ENCODE measurements at regions not wholly inside any gene's neighbourhood (a gene's known extent, or its start where the extent isn't known, plus 50 kb on each side); places are given as distances from the start of the nearest gene placed in this dataset.

DNA sequence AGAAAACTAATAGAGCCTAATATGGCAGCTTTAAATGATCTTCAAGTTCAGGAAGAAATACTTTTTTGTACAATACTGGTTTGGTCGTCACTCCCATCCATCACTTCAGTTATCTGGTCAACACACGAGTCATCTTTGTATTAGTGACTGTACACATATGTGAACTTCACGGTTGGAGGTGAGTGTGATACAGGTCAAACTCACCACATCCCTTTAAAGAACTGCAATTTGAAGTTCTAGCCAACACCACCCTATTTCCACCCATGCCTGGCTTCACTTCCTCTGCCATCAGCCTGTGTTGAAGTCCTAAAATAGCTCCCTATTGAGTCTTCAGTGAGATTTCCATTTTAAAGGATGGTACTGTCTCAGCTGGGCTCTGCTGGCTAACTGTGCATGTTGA, 361.9 kb downstream of the TXNL1 start:
- Histone ChIP-seq H3K79me2 (ENCODE audit: insufficient read depth, low read length) (no peaks in the 10 kb centered on the region), H3K9me3 (ENCODE audit: insufficient read depth, low read length, severe bottlenecking) (no peaks in the 10 kb centered on the region), H4K20me1 (ENCODE audit: insufficient read depth, low read length) (no peaks in the 10 kb centered on the region), H3K36me3 (ENCODE audit: insufficient read depth, low read length) (no peaks in the 10 kb centered on the region), H3K27me3 (ENCODE audit: insufficient read depth, low read length, poor library complexity) (no peaks in the 10 kb centered on the region), H3K4me3 (ENCODE audit: low read depth in 1 of 2, low read length in 2 of 2) (no peak overlapping the region), H3K9ac (ENCODE audit: low read depth, low read length) (no peak overlapping the region), H3K4me1 (ENCODE audit: insufficient read depth, low read length) (no peaks in the 10 kb centered on the region), H3K4me2 (ENCODE audit: insufficient read depth, low read length) (no peak overlapping the region), H2AFZ (ENCODE audit: low read depth, low read length) (no peak overlapping the region), H3K27ac (ENCODE audit: low read length) (no peak overlapping the region)
- ATAC-seq (ENCODE audit: insufficient read depth, low read depth) (no peak), DNase-seq (no peak)
- TF ChIP-seq, protein P1, sequence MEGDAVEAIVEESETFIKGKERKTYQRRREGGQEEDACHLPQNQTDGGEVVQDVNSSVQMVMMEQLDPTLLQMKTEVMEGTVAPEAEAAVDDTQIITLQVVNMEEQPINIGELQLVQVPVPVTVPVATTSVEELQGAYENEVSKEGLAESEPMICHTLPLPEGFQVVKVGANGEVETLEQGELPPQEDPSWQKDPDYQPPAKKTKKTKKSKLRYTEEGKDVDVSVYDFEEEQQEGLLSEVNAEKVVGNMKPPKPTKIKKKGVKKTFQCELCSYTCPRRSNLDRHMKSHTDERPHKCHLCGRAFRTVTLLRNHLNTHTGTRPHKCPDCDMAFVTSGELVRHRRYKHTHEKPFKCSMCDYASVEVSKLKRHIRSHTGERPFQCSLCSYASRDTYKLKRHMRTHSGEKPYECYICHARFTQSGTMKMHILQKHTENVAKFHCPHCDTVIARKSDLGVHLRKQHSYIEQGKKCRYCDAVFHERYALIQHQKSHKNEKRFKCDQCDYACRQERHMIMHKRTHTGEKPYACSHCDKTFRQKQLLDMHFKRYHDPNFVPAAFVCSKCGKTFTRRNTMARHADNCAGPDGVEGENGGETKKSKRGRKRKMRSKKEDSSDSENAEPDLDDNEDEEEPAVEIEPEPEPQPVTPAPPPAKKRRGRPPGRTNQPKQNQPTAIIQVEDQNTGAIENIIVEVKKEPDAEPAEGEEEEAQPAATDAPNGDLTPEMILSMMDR (IDR thresholded peaks at IDR 0.05; ENCODE audit: borderline replicate concordance, extremely low read depth, low read length, poor library complexity, severe bottlenecking): no peak
- no peak for TF ChIP-seq EZH2 (IDR thresholded peaks at IDR 0.05; ENCODE audit: borderline replicate concordance, low read depth, low read length, severe bottlenecking)

DNA sequence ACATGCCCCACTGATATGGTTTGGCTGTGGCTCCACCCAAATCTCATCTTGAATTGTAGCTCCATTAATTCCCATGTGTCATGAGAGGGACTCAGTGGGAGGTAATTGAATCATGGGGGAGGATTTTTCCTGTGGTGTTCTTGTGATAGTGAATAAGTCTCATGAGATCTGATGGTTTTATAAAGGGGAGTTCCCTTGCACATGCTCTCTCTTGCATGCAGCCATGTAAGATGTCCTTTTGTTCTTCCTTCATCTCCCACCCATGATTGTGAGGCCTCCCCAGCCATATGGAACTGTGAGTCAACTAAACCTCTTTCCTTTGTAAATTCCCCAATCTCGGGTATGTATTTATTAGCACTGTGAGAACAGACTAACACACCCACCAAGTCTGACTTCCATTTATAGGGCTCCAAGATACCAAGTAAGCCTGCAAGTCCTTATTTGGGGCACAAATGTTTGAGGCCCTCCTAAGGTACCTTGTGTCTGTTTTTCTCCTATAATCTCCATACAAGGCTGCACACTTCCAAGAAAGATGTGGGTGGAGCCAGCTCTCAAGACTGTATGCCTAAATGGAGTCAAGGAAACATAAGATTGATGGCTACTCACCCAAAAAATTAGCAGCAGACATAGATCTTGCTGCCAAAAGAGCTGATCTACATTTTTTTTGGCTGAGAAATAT, 364.7 kb downstream of the TXNL1 start:
- no peaks in the 10 kb centered on the region for H3K27me3 ChIP-seq (ENCODE audit: insufficient read depth, low read length, poor library complexity)
- H4K20me1 ChIP-seq (ENCODE audit: insufficient read depth, low read length): no peaks in the 10 kb centered on the region
- no peak overlapping the region for H3K4me2 ChIP-seq (ENCODE audit: insufficient read depth, low read length)
- H3K9me3 ChIP-seq (ENCODE audit: insufficient read depth, low read length, severe bottlenecking): no peaks in the 10 kb centered on the region
- H3K4me1 ChIP-seq (ENCODE audit: insufficient read depth, low read length): no peaks in the 10 kb centered on the region
- no peaks in the 10 kb centered on the region for H3K79me2 ChIP-seq (ENCODE audit: insufficient read depth, low read length)
- no peak overlapping the region for H3K27ac ChIP-seq (ENCODE audit: low read length)
- no peak overlapping the region for H3K9ac ChIP-seq (ENCODE audit: low read depth, low read length)
- no peak overlapping the region for H2AFZ ChIP-seq (ENCODE audit: low read depth, low read length)
- ATAC-seq (ENCODE audit: insufficient read depth, low read depth) (no peak), DNase-seq (no peak)
- H3K4me3 ChIP-seq (ENCODE audit: low read depth in 1 of 2, low read length in 2 of 2): no peak overlapping the region
- no peaks in the 10 kb centered on the region for H3K36me3 ChIP-seq (ENCODE audit: insufficient read depth, low read length)
- TF ChIP-seq EZH2 (IDR thresholded peaks at IDR 0.05; ENCODE audit: borderline replicate concordance, low read depth, low read length, severe bottlenecking): no peak
- TF ChIP-seq, protein P1 (IDR thresholded peaks at IDR 0.05; ENCODE audit: borderline replicate concordance, extremely low read depth, low read length, poor library complexity, severe bottlenecking): no peak

DNA sequence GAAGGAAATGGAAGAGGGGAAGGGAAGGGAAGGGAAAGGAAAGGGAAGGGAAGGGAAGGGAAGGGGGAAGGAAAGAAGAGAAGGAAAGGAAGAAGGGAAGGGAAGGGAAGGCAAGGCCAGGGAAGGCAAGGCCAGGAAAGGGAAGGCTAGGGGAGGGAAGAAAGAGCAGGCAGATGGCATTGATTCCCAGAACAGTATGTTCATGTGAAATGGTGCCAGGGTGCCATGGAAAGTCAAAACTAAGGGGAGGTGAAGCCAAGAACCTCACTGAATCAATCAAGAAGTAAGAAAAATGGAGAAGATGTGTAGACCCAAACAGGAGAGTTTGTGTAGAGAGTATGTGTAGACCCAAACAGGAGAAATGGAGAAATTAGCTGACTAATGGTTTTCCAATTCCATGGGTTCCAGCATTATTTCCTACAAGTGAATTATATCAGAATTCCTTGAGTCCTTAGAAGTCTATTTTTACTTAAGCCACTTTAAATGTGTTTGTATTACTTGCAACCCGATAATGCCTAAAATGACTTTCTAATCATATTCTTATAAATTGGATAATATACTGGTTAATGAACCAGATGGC, 367.6 kb downstream of the TXNL1 start:
- H2AFZ ChIP-seq (ENCODE audit: low read depth, low read length): no peak overlapping the region
- no peaks in the 10 kb centered on the region for H4K20me1 ChIP-seq (ENCODE audit: insufficient read depth, low read length)
- DNase-seq (no peak), ATAC-seq (ENCODE audit: insufficient read depth, low read depth) (no peak)
- no peak overlapping the region for H3K27ac ChIP-seq (ENCODE audit: low read length)
- TF ChIP-seq, protein P1 (IDR thresholded peaks at IDR 0.05; ENCODE audit: borderline replicate concordance, extremely low read depth, low read length, poor library complexity, severe bottlenecking): no peak
- no peak for TF ChIP-seq EZH2 (IDR thresholded peaks at IDR 0.05; ENCODE audit: borderline replicate concordance, low read depth, low read length, severe bottlenecking)
- H3K79me2 ChIP-seq (ENCODE audit: insufficient read depth, low read length): no peaks in the 10 kb centered on the region
- H3K9ac ChIP-seq (ENCODE audit: low read depth, low read length): no peak overlapping the region
- no peaks in the 10 kb centered on the region for H3K9me3 ChIP-seq (ENCODE audit: insufficient read depth, low read length, severe bottlenecking)
- H3K27me3 ChIP-seq (ENCODE audit: insufficient read depth, low read length, poor library complexity): no peaks in the 10 kb centered on the region
- H3K4me3 ChIP-seq (ENCODE audit: low read depth in 1 of 2, low read length in 2 of 2): no peak overlapping the region
- no peak overlapping the region for H3K4me2 ChIP-seq (ENCODE audit: insufficient read depth, low read length)
- H3K4me1 ChIP-seq (ENCODE audit: insufficient read depth, low read length): no peaks in the 10 kb centered on the region
- H3K36me3 ChIP-seq (ENCODE audit: insufficient read depth, low read length): no peaks in the 10 kb centered on the region
